Brain microvascular endothelial cell (primary cell): ENCODE measurements at regions not wholly inside any gene's neighbourhood (a gene's known extent, or its start where the extent isn't known, plus 50 kb on each side); places are given as distances from the start of the nearest gene placed in this dataset.

Experiments
- DNase-seq: peaks from one replicate; pipeline ENCODE4 v3.0.0-alpha.2; 2020
- H3K27ac ChIP-seq: fragments of 250-450 bp; sonication (Bioruptor Pico); 2 replicates; pipeline ENCODE4 v1.5.1; 2020; ENCODE audit warnings: mild to moderate bottlenecking, moderate library complexity
- H3K27me3 ChIP-seq: fragments of 250-450 bp; sonication (Bioruptor Pico); replicated peaks from 2 replicates; pipeline ENCODE4 v1.5.1; 2020; ENCODE audit warnings: mild to moderate bottlenecking
- H3K36me3 ChIP-seq: fragments of 250-450 bp; sonication (Bioruptor Pico); replicated peaks from 2 replicates; pipeline ENCODE4 v1.5.1; 2020; ENCODE audit warnings: mild to moderate bottlenecking
- H3K4me3 ChIP-seq: 2 replicates; pipeline ENCODE4 v1.5.1; 2011; ENCODE audit warnings: low read depth, mild to moderate bottlenecking, control low read depth, low read length, moderate library complexity
- in situ Hi-C: cut with HindIII; loops from 2 replicates; pipeline ENCODE4 v1.10.0; 2017; ENCODE audit warnings: low sequenced_read_pairs, low pct_ligation_motif_present
- TF ChIP-seq, protein P1 (sequence below): IDR thresholded peaks from 2 replicates; pipeline ENCODE4 v1.5.1; 2011; ENCODE audit warnings: low read depth, mild to moderate bottlenecking, moderate library complexity, low read length, control low read depth, inconsistent platforms; ENCODE audit errors: missing control alignments

DNA sequence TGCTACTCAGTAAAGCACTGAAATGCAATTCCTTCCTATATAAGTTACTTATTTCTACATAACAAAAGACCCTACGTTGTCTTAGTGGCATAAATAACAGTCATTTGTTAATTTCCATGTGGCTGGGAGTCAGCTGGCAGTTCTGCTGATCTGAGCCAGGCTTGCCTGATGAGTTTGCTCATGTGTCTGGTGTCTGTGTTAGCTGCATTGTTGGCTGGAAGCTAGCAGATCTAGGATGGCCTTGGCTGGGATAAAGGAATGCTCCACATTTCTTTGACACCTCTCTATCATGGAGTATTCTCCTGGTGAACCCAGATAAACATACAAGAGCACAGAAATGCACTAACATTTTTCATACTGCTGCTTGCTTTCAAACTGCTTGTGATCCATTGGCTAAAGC, 264.4 kb upstream of the MON1B start:
- DNase-seq: no peak
- Histone ChIP-seq H3K27me3 (no peaks in the 10 kb centered on the region), H3K4me3 (no peak overlapping the region), H3K27ac (no peak overlapping the region), H3K36me3 (no peaks in the 10 kb centered on the region)
- in situ Hi-C loops: no loop called here
- TF ChIP-seq, protein P1, sequence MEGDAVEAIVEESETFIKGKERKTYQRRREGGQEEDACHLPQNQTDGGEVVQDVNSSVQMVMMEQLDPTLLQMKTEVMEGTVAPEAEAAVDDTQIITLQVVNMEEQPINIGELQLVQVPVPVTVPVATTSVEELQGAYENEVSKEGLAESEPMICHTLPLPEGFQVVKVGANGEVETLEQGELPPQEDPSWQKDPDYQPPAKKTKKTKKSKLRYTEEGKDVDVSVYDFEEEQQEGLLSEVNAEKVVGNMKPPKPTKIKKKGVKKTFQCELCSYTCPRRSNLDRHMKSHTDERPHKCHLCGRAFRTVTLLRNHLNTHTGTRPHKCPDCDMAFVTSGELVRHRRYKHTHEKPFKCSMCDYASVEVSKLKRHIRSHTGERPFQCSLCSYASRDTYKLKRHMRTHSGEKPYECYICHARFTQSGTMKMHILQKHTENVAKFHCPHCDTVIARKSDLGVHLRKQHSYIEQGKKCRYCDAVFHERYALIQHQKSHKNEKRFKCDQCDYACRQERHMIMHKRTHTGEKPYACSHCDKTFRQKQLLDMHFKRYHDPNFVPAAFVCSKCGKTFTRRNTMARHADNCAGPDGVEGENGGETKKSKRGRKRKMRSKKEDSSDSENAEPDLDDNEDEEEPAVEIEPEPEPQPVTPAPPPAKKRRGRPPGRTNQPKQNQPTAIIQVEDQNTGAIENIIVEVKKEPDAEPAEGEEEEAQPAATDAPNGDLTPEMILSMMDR: no peak

DNA sequence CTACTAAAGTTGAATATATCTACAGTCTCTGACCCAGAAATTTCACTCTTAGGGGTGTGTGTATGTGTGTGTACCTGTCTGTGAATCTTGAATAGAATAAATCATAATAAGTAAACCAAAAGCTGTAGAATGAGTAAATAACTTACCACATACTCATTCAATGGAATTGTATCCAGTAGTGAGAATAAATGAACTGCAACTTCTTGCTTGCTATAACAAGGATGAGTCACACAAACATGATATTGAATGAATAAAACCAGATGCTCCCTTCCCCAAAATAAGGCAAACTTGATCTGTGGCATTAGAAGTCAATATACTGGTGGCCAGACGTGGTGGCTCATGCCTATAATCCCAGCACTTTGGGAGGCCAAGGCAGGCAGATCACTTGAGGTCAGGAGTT, 259.8 kb upstream of the MON1B start:
- TF ChIP-seq, protein P1: no peak
- no peak for DNase-seq
- Histone ChIP-seq H3K27me3 (no peaks in the 10 kb centered on the region), H3K4me3 (no peak overlapping the region), H3K27ac (no peak overlapping the region), H3K36me3 (no peaks in the 10 kb centered on the region)
- in situ Hi-C loops: no loop called here

DNA sequence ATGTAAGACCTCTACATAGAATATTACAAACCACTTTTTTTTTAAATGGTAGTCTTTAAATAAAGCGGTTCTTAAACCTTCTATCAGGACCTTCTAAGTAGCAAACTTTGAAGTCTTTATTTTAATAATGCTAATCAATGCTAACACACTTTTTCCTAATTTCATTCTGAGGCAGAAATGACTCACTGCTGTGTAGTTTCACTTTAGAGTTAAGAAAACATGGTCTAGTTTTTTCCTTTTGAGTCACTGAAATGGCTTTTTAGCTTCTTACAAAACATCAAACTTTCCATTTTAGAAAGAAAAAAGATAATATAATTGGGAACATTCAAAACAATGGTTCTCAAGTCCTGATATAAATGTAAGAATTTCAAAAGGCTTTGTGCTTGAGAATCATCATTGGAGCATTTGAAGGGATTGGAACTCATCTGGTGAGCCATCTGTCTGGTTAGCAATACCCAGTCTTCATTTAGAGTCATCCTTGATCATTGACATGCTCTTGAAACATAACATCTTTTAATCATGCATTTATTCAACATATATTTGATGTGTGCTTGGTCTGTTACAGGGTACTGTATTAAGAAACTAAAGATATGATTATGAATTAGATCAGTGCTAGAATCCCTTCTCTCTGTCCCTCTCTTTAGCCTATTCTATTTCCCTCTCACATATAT, 258.3 kb upstream of the MON1B start:
- H3K27ac ChIP-seq: no peak overlapping the region
- in situ Hi-C loops: no loop called here
- H3K36me3 ChIP-seq: no peaks in the 10 kb centered on the region
- H3K4me3 ChIP-seq: no peak overlapping the region
- H3K27me3 ChIP-seq: no peaks in the 10 kb centered on the region
- DNase-seq: no peak
- TF ChIP-seq, protein P1: no peak

DNA sequence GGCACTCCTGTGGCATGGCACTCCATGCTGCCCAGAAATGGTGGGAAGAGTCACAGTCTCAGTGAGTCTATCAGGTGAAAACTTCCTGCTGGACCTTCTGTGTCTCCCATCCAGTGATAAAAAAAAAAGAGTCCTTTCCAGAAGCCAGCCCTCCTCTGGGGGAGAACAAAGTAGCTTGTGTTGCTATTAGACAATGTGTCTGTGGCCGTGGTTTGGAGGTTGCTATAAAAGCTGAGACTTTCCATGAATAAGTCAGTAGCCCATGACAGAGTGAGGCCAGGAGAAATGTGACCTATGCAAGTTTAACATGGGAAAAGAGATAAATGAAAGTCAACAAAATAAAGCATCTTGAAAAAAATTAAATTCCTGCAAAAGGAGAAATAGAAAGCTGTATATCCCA, 250.7 kb upstream of the MON1B start:
- DNase-seq: no peak
- no peak overlapping the region for H3K4me3 ChIP-seq
- H3K27ac ChIP-seq: no peak overlapping the region
- H3K36me3 ChIP-seq: no peaks in the 10 kb centered on the region
- no peaks in the 10 kb centered on the region for H3K27me3 ChIP-seq
- TF ChIP-seq, protein P1: no peak
- in situ Hi-C loops: no loop called here

DNA sequence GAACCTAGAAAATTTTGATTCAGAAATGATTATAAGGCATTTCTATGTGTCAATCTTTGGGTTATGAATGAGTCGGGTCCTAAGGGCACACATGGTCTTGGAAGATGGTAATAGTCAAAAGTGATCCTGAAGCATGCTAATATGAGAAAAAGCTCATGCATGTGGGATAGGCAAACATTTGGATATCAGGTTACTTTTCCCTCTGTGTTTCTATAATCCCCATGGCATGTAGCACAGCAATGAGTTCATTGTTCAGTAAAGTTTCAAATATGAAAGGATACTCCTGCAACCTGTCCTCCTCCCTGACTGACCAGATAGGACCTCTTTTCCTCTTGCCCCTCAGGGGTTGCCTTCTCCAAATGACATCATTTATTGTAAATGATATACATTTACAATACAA, 249.9 kb upstream of the MON1B start:
- TF ChIP-seq, protein P1: no peak
- no peak for DNase-seq
- in situ Hi-C loops: no loop called here
- Histone ChIP-seq H3K27ac (no peak overlapping the region), H3K36me3 (no peaks in the 10 kb centered on the region), H3K4me3 (no peak overlapping the region), H3K27me3 (no peaks in the 10 kb centered on the region)

DNA sequence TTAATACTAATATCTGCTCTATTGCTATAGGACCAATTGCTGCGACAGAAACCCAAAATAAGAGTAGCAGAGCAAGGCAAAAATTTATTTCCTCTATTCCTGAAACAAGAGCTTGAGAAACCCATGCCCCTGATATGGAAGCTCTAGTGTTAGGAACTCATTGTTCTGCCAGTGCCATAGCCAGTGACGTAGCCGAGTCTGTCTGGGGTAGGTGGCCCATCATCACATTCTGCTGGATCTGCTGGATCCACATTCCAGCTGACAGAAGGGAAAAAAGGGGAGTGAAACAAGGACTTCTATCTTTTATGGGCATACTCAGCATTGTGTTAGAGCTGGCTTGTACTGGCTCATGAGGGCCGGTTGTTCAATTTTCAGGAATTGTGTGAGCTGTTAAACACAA, 248.9 kb upstream of the MON1B start:
- H3K27me3 ChIP-seq: no peaks in the 10 kb centered on the region
- no peak overlapping the region for H3K27ac ChIP-seq
- H3K4me3 ChIP-seq: no peak overlapping the region
- H3K36me3 ChIP-seq: no peaks in the 10 kb centered on the region
- DNase-seq: no peak
- in situ Hi-C loops: no loop called here
- TF ChIP-seq, protein P1: no peak
